Progenitor cell of endocrine pancreas (in vitro differentiated cells): ENCODE measurements at regions not wholly inside any gene's neighbourhood (a gene's known extent, or its start where the extent isn't known, plus 50 kb on each side); places are given as distances from the start of the nearest gene placed in this dataset.

Experiments used
- DNase-seq: peaks from one replicate; pipeline ENCODE4 v3.0.0; 2021; ENCODE audit warnings: low spot score; ENCODE audit not compliant: unreplicated experiment
- H3K27ac Mint-ChIP-seq: 2 replicates; pipeline ENCODE4 v1.8.0; 2021; ENCODE audit warnings: mild to moderate bottlenecking, moderate library complexity, mixed read lengths
- H3K27me3 Mint-ChIP-seq: 2 replicates; pipeline ENCODE4 v1.8.0; 2021; ENCODE audit warnings: mixed read lengths
- H3K36me3 Mint-ChIP-seq: 2 replicates; pipeline ENCODE4 v1.8.0; 2022; ENCODE audit warnings: mixed read lengths; ENCODE audit not compliant: insufficient read depth
- H3K4me1 Mint-ChIP-seq: 2 replicates; pipeline ENCODE4 v1.8.0; 2021; ENCODE audit warnings: low read depth, mixed read lengths
- H3K4me3 Mint-ChIP-seq: 2 replicates; pipeline ENCODE4 v1.8.0; 2021; ENCODE audit warnings: low read depth, mild to moderate bottlenecking, moderate library complexity, mixed read lengths
- H3K9me3 Mint-ChIP-seq: 2 replicates; pipeline ENCODE4 v1.8.0; 2021; ENCODE audit warnings: low read depth, mixed read lengths
- TF ChIP-seq, protein P1 (sequence below): fragments of 200-600 bp; sonication (generic); IDR thresholded peaks from one replicate; pipeline ENCODE4 v1.5.0; 2021; ENCODE audit warnings: antibody characterized with exemption, mild to moderate bottlenecking; ENCODE audit not compliant: unreplicated experiment

DNA sequence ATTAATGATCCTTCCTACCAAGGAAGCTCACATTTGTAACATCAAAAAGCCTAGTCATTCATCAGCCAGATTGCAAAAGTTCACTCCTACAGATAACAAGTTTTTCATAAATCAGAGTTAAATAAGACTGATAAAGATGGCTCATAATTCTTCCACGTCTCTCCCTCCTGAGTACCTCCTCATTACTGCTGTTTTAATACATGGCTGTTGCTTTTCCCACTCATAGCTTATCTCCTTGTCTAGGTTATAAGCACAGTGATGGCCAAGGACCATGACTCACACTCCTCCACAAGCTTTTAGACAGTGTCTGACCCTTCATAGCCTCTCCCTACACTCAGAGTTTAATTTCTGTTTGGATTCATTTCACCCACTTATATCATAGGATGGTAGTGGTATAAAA lies 100.9 kb upstream of the MON1B start:
- Mint-ChIP-seq H3K4me3 (no peak overlapping the region), H3K27ac (no peak overlapping the region)
- TF ChIP-seq, protein P1, sequence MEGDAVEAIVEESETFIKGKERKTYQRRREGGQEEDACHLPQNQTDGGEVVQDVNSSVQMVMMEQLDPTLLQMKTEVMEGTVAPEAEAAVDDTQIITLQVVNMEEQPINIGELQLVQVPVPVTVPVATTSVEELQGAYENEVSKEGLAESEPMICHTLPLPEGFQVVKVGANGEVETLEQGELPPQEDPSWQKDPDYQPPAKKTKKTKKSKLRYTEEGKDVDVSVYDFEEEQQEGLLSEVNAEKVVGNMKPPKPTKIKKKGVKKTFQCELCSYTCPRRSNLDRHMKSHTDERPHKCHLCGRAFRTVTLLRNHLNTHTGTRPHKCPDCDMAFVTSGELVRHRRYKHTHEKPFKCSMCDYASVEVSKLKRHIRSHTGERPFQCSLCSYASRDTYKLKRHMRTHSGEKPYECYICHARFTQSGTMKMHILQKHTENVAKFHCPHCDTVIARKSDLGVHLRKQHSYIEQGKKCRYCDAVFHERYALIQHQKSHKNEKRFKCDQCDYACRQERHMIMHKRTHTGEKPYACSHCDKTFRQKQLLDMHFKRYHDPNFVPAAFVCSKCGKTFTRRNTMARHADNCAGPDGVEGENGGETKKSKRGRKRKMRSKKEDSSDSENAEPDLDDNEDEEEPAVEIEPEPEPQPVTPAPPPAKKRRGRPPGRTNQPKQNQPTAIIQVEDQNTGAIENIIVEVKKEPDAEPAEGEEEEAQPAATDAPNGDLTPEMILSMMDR: no peak

DNA sequence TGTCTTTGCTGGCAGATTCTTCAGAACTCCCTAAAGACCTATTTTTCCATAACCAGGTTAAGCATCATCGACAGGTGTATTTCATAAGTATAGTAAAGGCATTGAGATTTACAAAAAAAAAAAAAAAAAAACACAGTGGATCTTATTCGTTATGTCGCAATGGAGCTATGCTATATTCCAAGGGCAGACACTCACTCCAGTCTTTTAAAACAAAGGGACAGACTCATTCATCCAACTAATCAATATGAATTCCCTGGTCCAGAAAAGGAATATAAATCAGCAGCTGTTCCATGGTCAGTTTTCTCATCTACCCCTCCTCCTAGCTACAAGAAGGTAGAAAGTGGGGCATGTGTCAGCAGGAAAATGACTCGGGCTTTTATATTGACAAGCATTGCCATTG lies 97.7 kb upstream of the MON1B start:
- H3K9me3 Mint-ChIP-seq: peaks cover 4% of the 10 kb centered on the region
- H3K4me1 Mint-ChIP-seq: peaks cover 11% of the 10 kb centered on the region
- no peaks in the 10 kb centered on the region for H3K36me3 Mint-ChIP-seq
- DNase-seq: no peak
- no peaks in the 10 kb centered on the region for H3K27me3 Mint-ChIP-seq
- H3K27ac Mint-ChIP-seq: peak overlapping the region; percentile 8
- H3K4me3 Mint-ChIP-seq: no peak overlapping the region
- TF ChIP-seq, protein P1: no peak

More for the DNA sequence above, 100.9 kb upstream of the MON1B start:
- peaks cover 11% of the 10 kb centered on the region for H3K4me1 Mint-ChIP-seq
- H3K9me3 Mint-ChIP-seq: no peaks in the 10 kb centered on the region
- H3K36me3 Mint-ChIP-seq: no peaks in the 10 kb centered on the region
- DNase-seq: no peak
- no peaks in the 10 kb centered on the region for H3K27me3 Mint-ChIP-seq

GRCh38 chr16:77093999-77094398 lies 97.0 kb upstream of the MON1B start:
- TF ChIP-seq, protein P1: no peak
- Mint-ChIP-seq H3K4me1 (peaks cover 11% of the 10 kb centered on the region), H3K9me3 (peaks cover 4% of the 10 kb centered on the region), H3K27ac (no peak overlapping the region), H3K27me3 (no peaks in the 10 kb centered on the region), H3K4me3 (no peak overlapping the region), H3K36me3 (no peaks in the 10 kb centered on the region)
- DNase-seq: no peak

DNA sequence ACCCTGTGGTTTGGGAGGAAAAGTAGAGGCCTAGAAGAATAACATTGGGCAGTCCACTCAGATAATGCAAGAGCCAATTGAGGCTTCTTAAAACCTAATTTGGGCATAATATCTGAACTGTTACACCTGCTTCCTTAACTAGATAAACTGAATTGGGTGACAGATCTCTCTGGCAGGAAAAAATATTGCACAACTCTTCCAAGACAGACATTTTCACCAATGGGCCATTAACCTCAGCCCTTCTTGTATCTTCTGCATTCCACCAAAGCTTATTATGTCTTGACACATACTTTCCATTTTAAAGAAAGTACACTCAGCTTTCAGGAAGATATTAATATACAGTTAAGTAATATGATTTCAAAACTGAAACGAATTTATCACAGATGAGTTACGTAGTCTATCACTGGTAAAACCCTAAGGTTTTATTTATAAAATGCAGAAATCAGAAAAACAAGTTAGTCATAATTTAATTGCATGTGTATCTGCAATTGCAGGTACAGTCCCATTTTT lies 79.9 kb upstream of the MON1B start:
- Mint-ChIP-seq H3K27ac (no peak overlapping the region), H3K36me3 (no peaks in the 10 kb centered on the region), H3K27me3 (no peaks in the 10 kb centered on the region), H3K9me3 (peaks cover 7% of the 10 kb centered on the region), H3K4me1 (peaks cover 2% of the 10 kb centered on the region), H3K4me3 (no peak overlapping the region)
- TF ChIP-seq, protein P1: no peak
- no peak for DNase-seq

- no peak for DNase-seq
- peaks cover 3% of the 10 kb centered on the region for H3K9me3 Mint-ChIP-seq
- H3K27ac Mint-ChIP-seq: no peak overlapping the region
- peaks cover 5% of the 10 kb centered on the region for H3K4me1 Mint-ChIP-seq
- no peaks in the 10 kb centered on the region for H3K36me3 Mint-ChIP-seq
- TF ChIP-seq, protein P1: no peak
- no peaks in the 10 kb centered on the region for H3K27me3 Mint-ChIP-seq
- no peak overlapping the region for H3K4me3 Mint-ChIP-seq
Observed at GRCh38 chr16:77112746-77113145, 78.2 kb upstream of the MON1B start.
